MM.1S (cell line): ENCODE measurements at regions not wholly inside any gene's neighbourhood (a gene's known extent, or its start where the extent isn't known, plus 50 kb on each side); places are given as distances from the start of the nearest gene placed in this dataset.

Experiments
- CTCF ChIP-seq: fragments of 300-600 bp; sonication (generic); IDR thresholded peaks from 2 replicates; pipeline ENCODE4 v1.5.1; 2016; ENCODE audit warnings: antibody characterized with exemption, low read length, mixed read lengths
- EZH2 ChIP-seq: fragments of 300-600 bp; sonication (generic); optimal IDR thresholded peaks from 2 replicates; pipeline ENCODE3; 2017; ENCODE audit warnings: low read depth, mild to moderate bottlenecking, antibody characterized with exemption, low read length, mixed read lengths

- TF ChIP-seq CTCF (no peak), EZH2 (no peak)
Measured at GRCh38 chr15:36185438-36185837, 394.0 kb upstream of the CDIN1 start.
